ENCODE measurements at regions not wholly inside any gene's neighbourhood (a gene's known extent, or its start where the extent isn't known, plus 50 kb on each side); places are given as distances from the start of the nearest gene placed in this dataset.
A peak's percentile ranks its signal among the peaks of the same experiment; 100 is the strongest.

- peak; percentile 94 for TF ChIP-seq CTCF (IDR thresholded peaks at IDR 0.05)
- ATAC-seq: no peak
These were observed 148.2 kb downstream of the CAAP1 start for GRCh38 chr9:26744191-26744965.

GRCh38 chr9:26742828-26743476, 149.7 kb downstream of the CAAP1 start:
- DNase-seq (no peak), ATAC-seq (no peak)
- Mint-ChIP-seq H3K27me3 (peaks cover 11% of the 10 kb centered on the region), H3K4me3 (no peak overlapping the region), H3K27ac (no peak overlapping the region), H3K4me1 (ENCODE audit: low read depth) (peaks cover 2% of the 10 kb centered on the region), H3K36me3 (ENCODE audit: low read depth) (no peaks in the 10 kb centered on the region), H3K9me3 (peaks cover 6% of the 10 kb centered on the region)
- intact Hi-C loops (cut with micrococcal nuclease): loop anchor here (10.0 kb wide), 1 partner anchor 532 kb away; no protein-coding TSS in a partner anchor
- ChIA-PET CTCF (no interaction called here), POLR2A (no interaction called here)
- TF ChIP-seq CTCF (IDR thresholded peaks at IDR 0.05): no peak

More at GRCh38 chr9:26744191-26744965, 148.2 kb downstream of the CAAP1 start:
- Mint-ChIP-seq H3K27me3 (peaks cover 8% of the 10 kb centered on the region), H3K36me3 (ENCODE audit: low read depth) (no peaks in the 10 kb centered on the region), H3K9me3 (no peaks in the 10 kb centered on the region), H3K4me3 (no peak overlapping the region), H3K4me1 (ENCODE audit: low read depth) (peaks cover 2% of the 10 kb centered on the region), H3K27ac (no peak overlapping the region)
- intact Hi-C loops (cut with micrococcal nuclease): loop anchor here (2.0 to 10.0 kb wide), 2 partner anchors 230 to 530 kb away; no protein-coding TSS in a partner anchor
- CTCF ChIA-PET: interaction anchor here (0.7 kb wide), 1 partner anchor 30 kb away, joined by 3 read pairs; no protein-coding TSS in a partner anchor
- POLR2A ChIA-PET: no interaction called here
- DNase-seq: no peak

DNA sequence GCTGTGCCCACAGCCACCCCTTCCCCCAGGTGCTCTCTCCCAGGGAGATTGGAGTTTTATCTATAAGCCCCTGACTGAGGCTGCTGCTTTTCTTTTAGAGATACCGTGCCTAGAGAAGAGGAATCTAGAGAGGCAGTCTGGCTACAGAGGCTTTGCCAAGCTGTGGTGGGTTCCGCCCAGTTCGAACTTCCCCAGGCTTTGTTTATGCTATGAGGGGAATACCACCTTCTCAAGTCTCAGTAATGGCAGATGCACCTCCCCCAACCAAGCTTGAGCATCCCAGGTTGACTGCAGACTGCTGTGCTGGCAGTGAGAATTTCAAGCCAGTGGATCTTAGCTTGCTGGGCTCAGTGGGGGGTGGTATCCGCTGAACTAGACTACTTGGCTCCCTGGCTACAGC, 157.4 kb downstream of the CAAP1 start:
- no peak overlapping the region for H3K27ac Mint-ChIP-seq
- H3K9me3 Mint-ChIP-seq: peaks cover 17% of the 10 kb centered on the region
- DNase-seq (no peak), ATAC-seq (no peak)
- H3K4me3 Mint-ChIP-seq: no peak overlapping the region
- no peaks in the 10 kb centered on the region for H3K4me1 Mint-ChIP-seq (ENCODE audit: low read depth)
- POLR2A ChIA-PET: no interaction called here
- H3K27me3 Mint-ChIP-seq: peaks cover 15% of the 10 kb centered on the region
- H3K36me3 Mint-ChIP-seq (ENCODE audit: low read depth): no peaks in the 10 kb centered on the region
- intact Hi-C loops (cut with micrococcal nuclease): no loop called here
- no peak for TF ChIP-seq CTCF (IDR thresholded peaks at IDR 0.05)
- CTCF ChIA-PET: no interaction called here

DNA sequence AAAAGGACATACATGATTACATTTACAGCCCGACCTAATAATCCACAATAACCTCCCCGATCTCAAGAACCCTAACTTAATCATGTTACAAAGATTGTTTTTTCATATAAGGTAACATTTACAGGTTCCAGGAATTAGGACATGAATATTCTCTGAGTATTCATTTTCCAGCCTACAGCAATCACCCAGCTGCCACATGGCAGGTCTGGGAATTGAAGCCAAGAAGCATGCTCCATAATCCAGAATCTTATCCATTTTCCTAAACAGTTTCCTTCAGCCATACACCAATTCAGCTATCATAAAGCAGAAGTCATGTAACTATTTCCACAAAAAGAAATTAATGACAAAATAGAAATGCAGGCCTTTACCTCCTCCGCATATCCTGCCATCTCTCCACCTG, 163.4 kb downstream of the CAAP1 start:
- Mint-ChIP-seq H3K9me3 (peaks cover 8% of the 10 kb centered on the region), H3K36me3 (ENCODE audit: low read depth) (no peaks in the 10 kb centered on the region), H3K27me3 (peaks cover 2% of the 10 kb centered on the region), H3K4me3 (no peak overlapping the region), H3K27ac (no peak overlapping the region), H3K4me1 (ENCODE audit: low read depth) (no peaks in the 10 kb centered on the region)
- ATAC-seq (no peak), DNase-seq (no peak)
- intact Hi-C loops (cut with micrococcal nuclease): no loop called here
- no peak for TF ChIP-seq CTCF (IDR thresholded peaks at IDR 0.05)
- POLR2A ChIA-PET: no interaction called here
- CTCF ChIA-PET: no interaction called here

GRCh38 chr9:26727471-26727870, 165.1 kb downstream of the CAAP1 start:
- ChIA-PET CTCF (interaction anchor here (1.2 kb wide), 1 partner anchor 19 kb away, joined by 3 read pairs; no protein-coding TSS in a partner anchor), POLR2A (no interaction called here)
- intact Hi-C loops (cut with micrococcal nuclease): no loop called here
- H3K4me3 Mint-ChIP-seq: no peak overlapping the region
- peaks cover 7% of the 10 kb centered on the region for H3K9me3 Mint-ChIP-seq
- ATAC-seq (no peak), DNase-seq (no peak)
- H3K27ac Mint-ChIP-seq: no peak overlapping the region
- H3K27me3 Mint-ChIP-seq: no peaks in the 10 kb centered on the region
- H3K4me1 Mint-ChIP-seq (ENCODE audit: low read depth): no peaks in the 10 kb centered on the region
- no peak for TF ChIP-seq CTCF (IDR thresholded peaks at IDR 0.05)
- H3K36me3 Mint-ChIP-seq (ENCODE audit: low read depth): no peaks in the 10 kb centered on the region
